ENCODE measurements at regions not wholly inside any gene's neighbourhood (a gene's known extent, or its start where the extent isn't known, plus 50 kb on each side); places are given as distances from the start of the nearest gene placed in this dataset.

DNA sequence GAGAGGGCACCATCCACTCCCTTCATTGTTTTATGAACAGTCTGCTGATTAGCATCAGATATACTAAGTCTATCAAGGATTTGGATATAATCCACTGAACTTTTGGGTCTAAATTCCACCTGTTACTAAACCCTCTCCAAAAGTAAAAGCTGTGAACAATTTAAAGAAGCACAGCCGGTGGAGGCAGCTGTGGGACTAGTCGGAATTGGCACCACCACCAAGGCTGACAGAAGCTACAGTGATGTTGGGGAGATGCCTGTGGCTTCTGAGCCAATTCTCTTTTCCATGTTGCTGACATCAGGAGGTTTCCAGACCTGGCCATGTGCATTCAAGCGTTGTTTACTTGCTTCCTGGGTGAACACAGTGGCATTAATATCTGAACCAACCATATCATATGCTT lies 679.0 kb upstream of the CA10 start:
- TF ChIP-seq CTCF (IDR thresholded peaks at IDR 0.05), result no peak
- Histone ChIP-seq H3K27ac (no peak overlapping the region), H3K4me3 (no peak overlapping the region)
- no peak for DNase-seq (ENCODE audit: low spot score)

DNA sequence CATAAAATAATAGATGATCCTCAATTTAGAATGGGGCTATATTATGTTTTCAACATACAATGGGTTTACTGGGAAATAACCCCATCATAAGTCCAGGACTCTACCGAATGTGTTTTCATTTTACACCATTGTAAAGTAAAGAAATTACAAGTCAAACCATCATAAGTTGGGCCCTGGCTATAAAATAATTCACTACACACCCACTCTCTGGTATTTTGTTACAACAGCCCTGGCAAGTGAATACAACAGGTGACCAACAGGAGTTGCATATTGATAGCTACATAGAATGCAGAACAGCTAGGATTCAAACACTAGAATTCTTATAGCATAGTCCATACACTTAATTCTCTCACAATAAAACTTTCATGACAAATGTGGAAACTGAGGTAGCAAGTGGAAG lies 673.0 kb upstream of the CA10 start:
- TF ChIP-seq CTCF (IDR thresholded peaks at IDR 0.05), result no peak
- no peak overlapping the region for H3K4me3 ChIP-seq
- H3K27ac ChIP-seq, result no peak overlapping the region
- no peak for DNase-seq (ENCODE audit: low spot score)

DNA sequence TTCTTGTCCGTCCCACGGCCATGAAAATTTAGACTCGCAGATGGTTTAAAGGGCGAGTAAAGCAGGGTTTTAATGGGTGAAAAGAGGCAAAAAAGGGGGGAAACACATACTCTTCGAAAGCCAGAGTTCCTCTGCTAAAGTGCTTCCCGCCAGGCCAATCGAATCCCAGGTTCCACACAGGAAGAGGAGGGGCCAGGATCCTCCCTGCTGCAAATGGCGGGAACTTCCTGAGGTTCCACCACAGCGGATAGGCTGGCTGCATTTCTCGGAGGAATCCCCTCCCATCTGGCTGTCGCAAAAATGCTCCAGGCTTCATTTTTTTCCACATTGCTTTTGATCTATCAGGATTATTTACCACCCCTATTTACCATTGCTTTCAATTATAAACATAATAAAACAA lies 670.1 kb upstream of the CA10 start:
- no peak for DNase-seq (ENCODE audit: low spot score)
- TF ChIP-seq CTCF (IDR thresholded peaks at IDR 0.05), result no peak
- H3K4me3 ChIP-seq, result no peak overlapping the region

GRCh38 chr17:52827526-52827925 lies 669.0 kb upstream of the CA10 start:
- DNase-seq (ENCODE audit: low spot score), result no peak
- TF ChIP-seq CTCF (IDR thresholded peaks at IDR 0.05), result no peak
- Histone ChIP-seq H3K4me3 (no peak overlapping the region), H3K27ac (no peak overlapping the region)

More for the DNA sequence above, 670.1 kb upstream of the CA10 start:
- no peak overlapping the region for H3K27ac ChIP-seq

DNA sequence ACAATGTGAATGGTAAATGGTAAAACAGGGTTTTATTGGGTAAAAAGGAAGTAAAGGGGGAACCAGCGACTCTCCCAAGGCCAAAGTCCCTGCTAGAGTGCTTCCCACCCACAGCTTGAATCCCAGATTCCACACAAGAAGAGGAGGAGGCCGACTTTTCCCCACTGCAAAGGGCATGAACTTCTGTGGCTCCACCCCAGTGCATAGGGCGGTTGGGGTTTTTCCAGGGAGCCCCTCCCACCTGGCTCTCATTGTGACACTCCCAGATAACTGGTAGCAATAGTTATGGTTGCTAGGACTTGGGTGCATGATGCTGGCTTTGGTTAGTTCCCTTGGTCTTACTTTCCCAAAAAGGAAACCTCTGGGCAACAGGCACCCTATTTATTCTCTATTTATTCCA lies 666.0 kb upstream of the CA10 start:
- Histone ChIP-seq H3K4me3 (no peak overlapping the region), H3K27ac (no peak overlapping the region)
- no peak for DNase-seq (ENCODE audit: low spot score)
- TF ChIP-seq CTCF (IDR thresholded peaks at IDR 0.05), result no peak

- Histone ChIP-seq H3K4me3 (no peak overlapping the region), H3K27ac (no peak overlapping the region)
- DNase-seq (ENCODE audit: low spot score), result no peak
- TF ChIP-seq CTCF (IDR thresholded peaks at IDR 0.05), result no peak
Observed at GRCh38 chr17:52823155-52823554, 664.6 kb upstream of the CA10 start.

DNA sequence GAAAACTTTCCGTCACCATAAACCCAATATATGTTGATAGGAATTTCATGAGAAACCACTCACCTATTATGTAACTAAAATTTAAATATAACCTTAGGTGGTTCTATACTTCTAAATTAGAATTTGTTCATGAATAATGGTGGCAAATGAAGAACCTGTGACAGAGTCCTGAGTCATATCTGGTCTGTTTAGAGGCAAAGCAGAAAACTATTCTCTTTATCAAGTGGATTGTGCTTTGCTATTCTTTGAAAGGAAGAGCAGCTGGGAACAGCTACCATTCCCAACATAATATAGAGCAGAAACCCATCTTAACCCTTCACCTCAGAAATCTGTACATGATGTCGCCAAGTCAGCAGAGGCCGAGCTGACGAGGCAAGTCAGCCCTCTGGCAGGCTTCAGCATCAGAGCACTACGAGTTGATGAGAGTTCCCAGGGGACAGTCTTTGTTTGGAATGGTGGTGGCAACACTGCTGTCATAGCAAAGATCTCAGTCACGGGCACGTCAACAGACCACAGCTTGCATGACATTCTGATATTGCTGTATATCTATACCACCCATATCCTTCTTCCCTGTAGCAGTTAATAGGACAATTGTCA lies 631.9 kb upstream of the CA10 start:
- Histone ChIP-seq H3K4me3 (no peak overlapping the region), H3K27ac (no peak overlapping the region)
- DNase-seq (ENCODE audit: low spot score), result no peak
- no peak for TF ChIP-seq CTCF (IDR thresholded peaks at IDR 0.05)
